ENCODE measurements at regions not wholly inside any gene's neighbourhood (a gene's known extent, or its start where the extent isn't known, plus 50 kb on each side); places are given as distances from the start of the nearest gene placed in this dataset.
"Not testable (repeated sequence)": the region's sequence is repeated elsewhere in the genome, so short reads cannot be mapped to it uniquely, and the experiment has no call there.

DNA sequence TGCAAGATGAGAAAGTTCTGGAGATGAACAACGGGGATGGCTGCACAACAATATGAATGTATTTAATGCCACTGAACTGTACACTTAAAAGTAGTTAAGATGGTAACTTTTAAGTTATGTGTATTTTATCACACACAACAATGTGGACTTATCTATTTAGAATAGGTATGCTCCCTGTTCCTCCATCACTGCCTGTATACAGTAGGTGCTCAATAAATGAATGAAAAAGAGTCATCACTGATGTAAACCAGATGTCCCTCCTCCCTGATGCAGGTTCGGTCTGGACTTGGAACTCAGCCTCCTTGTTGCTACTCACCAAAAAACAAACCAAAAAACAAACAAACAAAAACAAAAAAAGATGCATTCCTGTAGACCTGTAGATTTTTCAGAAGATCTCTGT is 65.9 kb upstream of the BOD1 start:
- no peak overlapping the region for H3K4me3 ChIP-seq
- H3K36me3 ChIP-seq, result no peaks in the 10 kb centered on the region
- no peak overlapping the region for H3K27ac ChIP-seq
- no peaks in the 10 kb centered on the region for H3K4me1 ChIP-seq
- WGBS, result 82% methylated on average over 2 of the region's 2 CpGs
- H3K27me3 ChIP-seq, result no peaks in the 10 kb centered on the region
- TF ChIP-seq POLR2AphosphoS5 (IDR thresholded peaks at IDR 0.05), result no peak
- TF ChIP-seq, protein P1, sequence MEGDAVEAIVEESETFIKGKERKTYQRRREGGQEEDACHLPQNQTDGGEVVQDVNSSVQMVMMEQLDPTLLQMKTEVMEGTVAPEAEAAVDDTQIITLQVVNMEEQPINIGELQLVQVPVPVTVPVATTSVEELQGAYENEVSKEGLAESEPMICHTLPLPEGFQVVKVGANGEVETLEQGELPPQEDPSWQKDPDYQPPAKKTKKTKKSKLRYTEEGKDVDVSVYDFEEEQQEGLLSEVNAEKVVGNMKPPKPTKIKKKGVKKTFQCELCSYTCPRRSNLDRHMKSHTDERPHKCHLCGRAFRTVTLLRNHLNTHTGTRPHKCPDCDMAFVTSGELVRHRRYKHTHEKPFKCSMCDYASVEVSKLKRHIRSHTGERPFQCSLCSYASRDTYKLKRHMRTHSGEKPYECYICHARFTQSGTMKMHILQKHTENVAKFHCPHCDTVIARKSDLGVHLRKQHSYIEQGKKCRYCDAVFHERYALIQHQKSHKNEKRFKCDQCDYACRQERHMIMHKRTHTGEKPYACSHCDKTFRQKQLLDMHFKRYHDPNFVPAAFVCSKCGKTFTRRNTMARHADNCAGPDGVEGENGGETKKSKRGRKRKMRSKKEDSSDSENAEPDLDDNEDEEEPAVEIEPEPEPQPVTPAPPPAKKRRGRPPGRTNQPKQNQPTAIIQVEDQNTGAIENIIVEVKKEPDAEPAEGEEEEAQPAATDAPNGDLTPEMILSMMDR (IDR thresholded peaks at IDR 0.05), result no peak
- no peak for TF ChIP-seq EP300 (IDR thresholded peaks at IDR 0.05)
- TF ChIP-seq POLR2A (IDR thresholded peaks at IDR 0.05), result no peak
- DNase-seq (ENCODE audit: low spot score in 2 of 2), result no peak
- H3K9me3 ChIP-seq, result no peaks in the 10 kb centered on the region

DNA sequence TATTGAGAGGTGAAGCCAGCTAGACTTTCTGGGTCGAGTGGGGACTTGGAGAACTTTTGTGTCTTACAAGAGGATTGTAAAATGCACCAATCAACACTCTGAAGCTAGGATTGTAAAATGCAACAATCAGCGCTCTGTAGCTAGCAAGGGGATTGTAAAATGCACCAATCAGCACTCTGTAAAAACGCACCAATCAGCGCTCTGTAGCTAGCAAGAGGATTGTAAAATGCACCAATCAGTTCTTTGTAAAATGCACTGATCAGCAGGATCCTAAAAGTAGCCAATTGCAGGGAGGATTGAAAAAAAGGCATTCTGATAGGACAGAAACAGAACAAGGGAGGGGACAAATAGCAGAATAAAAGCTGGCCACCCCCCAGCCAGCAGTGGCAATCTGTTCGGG is 68.1 kb upstream of the BOD1 start:
- WGBS, result 89% methylated on average over 5 of the region's 5 CpGs
- H3K27me3 ChIP-seq; H3K36me3 ChIP-seq; H3K9me3 ChIP-seq; H3K27ac ChIP-seq; DNase-seq (ENCODE audit: low spot score in 2 of 2); H3K4me3 ChIP-seq; H3K4me1 ChIP-seq: not testable (repeated sequence)

DNA sequence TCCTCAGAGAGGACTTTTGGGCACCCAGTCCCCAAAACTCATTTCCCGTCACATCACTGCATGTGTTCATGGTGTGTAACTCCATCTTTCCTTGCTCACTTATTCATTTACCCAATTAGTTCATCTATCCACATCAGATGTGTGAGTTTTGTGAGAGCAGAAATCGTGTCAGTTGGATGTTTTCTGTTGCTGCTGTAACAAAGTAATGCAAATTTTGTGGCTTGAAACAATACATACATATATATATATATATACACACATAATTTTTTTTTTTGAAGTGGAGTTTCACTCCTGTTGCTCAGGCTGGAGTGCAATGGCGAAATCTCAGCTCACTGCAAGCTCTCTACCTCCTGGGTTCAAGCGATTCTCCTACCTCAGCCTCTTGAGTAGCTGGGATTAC is 70.5 kb upstream of the BOD1 start:
- 78% methylated on average over 4 of the region's 4 CpGs for WGBS
- Histone ChIP-seq H3K9me3 (no peaks in the 10 kb centered on the region), H3K4me1 (peaks cover 13% of the 10 kb centered on the region), H3K4me3 (no peak overlapping the region), H3K36me3 (no peaks in the 10 kb centered on the region), H3K27ac (no peak overlapping the region), H3K27me3 (no peaks in the 10 kb centered on the region)
- DNase-seq (ENCODE audit: low spot score in 2 of 2), result no peak
- TF ChIP-seq EP300 (IDR thresholded peaks at IDR 0.05) (no peak), POLR2A (IDR thresholded peaks at IDR 0.05) (no peak), POLR2AphosphoS5 (IDR thresholded peaks at IDR 0.05) (no peak)
- TF ChIP-seq, protein P1 (IDR thresholded peaks at IDR 0.05), result no peak

DNA sequence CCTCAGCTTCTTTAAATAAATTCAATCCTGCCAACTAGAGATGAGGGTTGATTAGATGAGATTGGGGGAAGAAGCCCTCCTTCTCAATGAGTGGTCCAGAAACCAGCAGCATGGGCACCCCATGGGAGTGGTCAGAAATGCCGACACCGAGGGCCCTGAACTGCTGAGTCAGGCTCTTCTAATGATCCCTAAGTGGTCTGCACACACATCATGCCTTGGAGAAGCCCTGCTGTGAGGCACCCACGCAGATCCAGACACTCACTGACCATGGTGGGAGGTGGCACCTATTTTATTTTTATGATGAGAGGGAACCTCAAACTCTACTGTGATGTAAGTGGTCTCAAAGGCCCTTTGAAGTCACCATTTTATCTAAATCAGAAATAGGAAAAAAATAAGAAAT is 72.3 kb upstream of the BOD1 start:
- 82% methylated on average over 2 of the region's 3 CpGs for WGBS
- no peak overlapping the region for H3K4me3 ChIP-seq
- H3K9me3 ChIP-seq, result no peaks in the 10 kb centered on the region
- H3K27me3 ChIP-seq, result no peaks in the 10 kb centered on the region
- no peaks in the 10 kb centered on the region for H3K36me3 ChIP-seq
- H3K27ac ChIP-seq, result no peak overlapping the region
- H3K4me1 ChIP-seq, result peaks cover 13% of the 10 kb centered on the region
- no peak for DNase-seq (ENCODE audit: low spot score in 2 of 2)
- TF ChIP-seq POLR2A (IDR thresholded peaks at IDR 0.05) (no peak), EP300 (IDR thresholded peaks at IDR 0.05) (no peak), POLR2AphosphoS5 (IDR thresholded peaks at IDR 0.05) (no peak)
- TF ChIP-seq, protein P1 (IDR thresholded peaks at IDR 0.05), result no peak

DNA sequence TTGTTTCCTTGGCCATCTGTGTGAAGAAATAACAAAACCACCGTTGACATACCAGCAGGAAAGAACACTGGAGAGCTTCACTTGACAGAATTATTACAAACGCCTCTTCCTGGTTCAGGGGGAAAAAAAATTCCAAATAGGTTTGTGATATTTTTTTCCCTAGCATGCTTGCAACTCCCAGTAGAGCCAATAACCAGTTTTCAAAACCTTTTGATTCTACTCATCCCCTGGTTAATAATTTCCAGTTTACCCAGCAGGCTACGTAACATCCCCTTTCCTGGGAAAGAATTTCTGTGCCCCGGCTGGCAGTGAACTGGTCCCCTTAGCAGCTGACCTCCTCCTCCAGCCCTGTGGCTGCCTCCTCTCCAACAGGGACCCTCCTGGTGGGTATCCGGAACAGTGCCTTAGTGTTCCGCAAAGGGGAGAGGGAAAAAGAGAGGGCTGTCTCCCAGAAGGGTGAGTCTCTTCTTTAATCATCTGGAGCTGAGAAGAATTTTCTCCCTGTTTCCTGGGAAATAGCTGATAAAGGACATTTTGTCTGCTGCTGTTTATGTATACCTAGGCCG is 72.8 kb upstream of the BOD1 start:
- Histone ChIP-seq H3K27me3 (no peaks in the 10 kb centered on the region), H3K4me1 (peaks cover 13% of the 10 kb centered on the region), H3K36me3 (no peaks in the 10 kb centered on the region), H3K9me3 (no peaks in the 10 kb centered on the region), H3K4me3 (no peak overlapping the region), H3K27ac (no peak overlapping the region)
- TF ChIP-seq EP300 (IDR thresholded peaks at IDR 0.05) (no peak), POLR2A (IDR thresholded peaks at IDR 0.05) (no peak), POLR2AphosphoS5 (IDR thresholded peaks at IDR 0.05) (no peak)
- TF ChIP-seq, protein P1 (IDR thresholded peaks at IDR 0.05), result no peak
- DNase-seq (ENCODE audit: low spot score in 2 of 2), result no peak
- 53% methylated on average over 7 of the region's 7 CpGs for WGBS

DNA sequence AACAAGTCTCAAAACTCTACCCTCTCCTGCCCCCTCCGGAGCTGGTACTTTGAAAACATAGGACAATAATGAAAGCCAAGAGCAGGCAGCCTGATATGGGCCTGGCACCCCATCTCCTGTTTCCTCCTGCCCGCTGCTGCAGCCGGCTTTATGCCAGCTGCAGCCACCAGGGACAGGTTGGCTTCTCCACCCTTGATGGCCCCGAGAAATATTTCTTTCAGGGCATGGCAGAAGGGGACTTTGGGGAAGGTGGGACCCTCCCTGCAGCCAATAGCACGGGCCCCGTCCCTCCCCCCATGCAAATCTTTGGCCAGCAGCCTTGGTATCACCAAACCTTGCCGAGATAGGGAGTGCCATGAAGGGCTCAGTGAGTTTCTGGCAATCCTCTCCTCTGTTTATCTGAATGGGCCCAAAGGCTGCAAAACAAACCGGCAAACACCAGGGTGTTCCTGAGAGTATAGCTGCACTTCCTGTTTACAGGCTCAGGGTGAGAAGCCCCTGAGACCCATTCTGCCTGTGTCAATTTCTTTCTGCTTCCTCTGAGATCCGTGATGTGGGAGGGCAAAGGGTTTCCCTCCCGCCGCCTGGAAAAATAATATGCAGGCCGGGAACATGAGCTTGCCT is 73.4 kb upstream of the BOD1 start:
- DNase-seq (ENCODE audit: low spot score in 2 of 2), result no peak
- no peak for TF ChIP-seq EP300 (IDR thresholded peaks at IDR 0.05)
- H3K4me1 ChIP-seq, result peaks cover 13% of the 10 kb centered on the region
- H3K27ac ChIP-seq, result no peak overlapping the region
- H3K4me3 ChIP-seq, result no peak overlapping the region
- WGBS, result 26% methylated on average over 4 of the region's 12 CpGs
- no peaks in the 10 kb centered on the region for H3K27me3 ChIP-seq
- no peaks in the 10 kb centered on the region for H3K36me3 ChIP-seq
- H3K9me3 ChIP-seq, result no peaks in the 10 kb centered on the region

Measured in suprapubic skin (tissue), 4 donors.